ENCODE measurements at regions not wholly inside any gene's neighbourhood (a gene's known extent, or its start where the extent isn't known, plus 50 kb on each side); places are given as distances from the start of the nearest gene placed in this dataset.
"Not testable (repeated sequence)": the region's sequence is repeated elsewhere in the genome, so short reads cannot be mapped to it uniquely, and the experiment has no call there.

GRCh38 chr20:53891306-53891894 lies 179.0 kb downstream of the BCAS1 start:
- DNase-seq (ENCODE audit: low read depth) = no peak

DNA sequence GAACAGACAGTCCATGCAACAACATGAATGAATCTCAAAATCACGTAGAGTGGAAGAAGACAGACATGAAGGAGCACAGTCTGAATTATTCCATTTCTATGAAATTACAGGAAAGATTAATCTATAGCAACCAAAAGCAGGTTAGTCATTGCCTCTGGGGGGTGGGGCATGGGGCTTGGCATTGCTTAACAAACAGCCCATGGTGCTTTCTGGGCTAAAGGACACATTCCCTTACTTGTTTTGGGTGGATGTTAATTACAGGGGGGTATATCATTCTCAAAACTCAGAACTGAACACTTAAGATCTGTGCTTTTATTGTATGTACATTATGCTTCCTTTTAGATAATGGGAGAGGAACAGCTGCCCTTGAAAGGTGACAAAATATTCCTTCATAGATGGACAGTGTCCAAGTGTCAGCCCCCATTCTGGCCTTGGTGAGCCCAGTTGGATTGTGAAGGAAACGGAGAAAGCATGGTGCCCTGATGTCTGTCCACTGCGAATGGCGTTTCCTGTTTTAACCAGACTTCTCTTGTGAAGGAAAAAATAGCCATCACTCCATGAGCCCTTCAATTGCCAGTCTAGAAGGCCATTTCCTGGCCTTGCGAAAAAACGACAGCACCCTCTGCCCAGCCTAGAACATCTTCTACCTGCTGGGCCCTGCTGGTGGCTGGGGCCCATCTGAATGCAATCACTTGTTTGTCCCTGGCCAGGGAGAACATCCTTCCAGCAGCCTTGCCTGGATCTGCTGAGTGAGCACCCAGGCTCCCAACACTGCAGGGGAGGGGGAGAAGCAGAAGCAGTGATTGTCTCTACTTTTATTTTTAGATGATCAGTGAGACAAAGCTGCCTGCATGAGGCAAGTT lies 179.7 kb downstream of the BCAS1 start:
- DNase-seq (ENCODE audit: low read depth) = no peak

- DNase-seq (ENCODE audit: low read depth) = no peak
Measured at GRCh38 chr20:53889411-53890148, 180.8 kb downstream of the BCAS1 start.

GRCh38 chr20:53888951-53889350 lies 181.4 kb downstream of the BCAS1 start:
- DNase-seq (ENCODE audit: low read depth) = no peak

- DNase-seq (ENCODE audit: low read depth) = no peak
Measured at GRCh38 chr20:53888510-53888909, 181.9 kb downstream of the BCAS1 start.

- DNase-seq (ENCODE audit: low read depth) = no peak
Measured at GRCh38 chr20:53887973-53888372, 182.4 kb downstream of the BCAS1 start.

GRCh38 chr20:53884859-53885541 lies 185.4 kb downstream of the BCAS1 start:
- no peak for DNase-seq (ENCODE audit: low read depth)

- DNase-seq (ENCODE audit: low read depth) = peak; percentile 64
Measured at GRCh38 chr20:53883098-53883911, 187.1 kb downstream of the BCAS1 start.

DNA sequence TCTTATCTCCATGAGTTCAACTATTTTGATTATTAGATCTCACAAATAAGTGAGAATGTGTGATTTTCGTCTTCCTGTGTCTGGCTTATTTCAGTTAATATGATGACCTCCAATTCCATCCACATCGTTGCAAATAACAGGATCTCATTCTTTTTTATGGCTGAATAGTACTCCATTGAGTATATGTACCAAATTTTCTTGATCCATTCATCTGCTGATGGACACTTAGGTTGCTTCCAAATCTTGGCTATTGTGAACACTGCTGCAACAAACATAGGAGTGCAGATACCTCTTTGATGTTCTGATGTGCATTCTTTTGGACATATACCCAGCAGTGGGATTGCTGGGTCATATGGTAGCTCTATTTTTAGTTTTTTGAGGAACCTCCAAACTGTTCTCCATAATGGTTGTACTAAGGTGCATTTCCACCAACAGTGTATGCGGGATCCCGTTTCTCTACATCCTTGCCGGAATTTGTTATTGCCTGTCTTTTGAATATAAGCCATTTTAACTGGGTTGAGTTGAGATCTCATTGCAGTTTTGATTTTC lies 187.9 kb downstream of the BCAS1 start:
- DNase-seq (ENCODE audit: low read depth) = not testable (repeated sequence)

DNA sequence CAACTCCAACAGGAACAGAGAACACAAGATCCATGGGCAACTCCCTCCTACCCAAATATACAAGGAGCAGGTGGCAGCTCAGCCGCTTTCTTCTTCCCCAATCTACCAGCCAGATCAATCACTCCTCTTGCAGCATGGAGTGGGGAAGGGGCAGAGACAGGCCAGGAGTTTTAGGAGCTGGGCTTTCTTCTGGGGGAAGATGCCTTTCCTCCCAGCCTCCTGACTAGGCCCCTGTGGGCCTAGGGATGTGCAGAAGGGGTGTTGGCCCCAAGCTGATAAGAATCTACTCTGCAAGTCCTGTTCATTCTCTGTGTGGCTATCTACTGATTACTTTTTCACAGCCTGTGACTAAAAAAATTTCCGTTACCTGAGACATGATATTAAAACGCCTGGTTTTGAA lies 189.0 kb downstream of the BCAS1 start:
- DNase-seq (ENCODE audit: low read depth) = no peak

DNA sequence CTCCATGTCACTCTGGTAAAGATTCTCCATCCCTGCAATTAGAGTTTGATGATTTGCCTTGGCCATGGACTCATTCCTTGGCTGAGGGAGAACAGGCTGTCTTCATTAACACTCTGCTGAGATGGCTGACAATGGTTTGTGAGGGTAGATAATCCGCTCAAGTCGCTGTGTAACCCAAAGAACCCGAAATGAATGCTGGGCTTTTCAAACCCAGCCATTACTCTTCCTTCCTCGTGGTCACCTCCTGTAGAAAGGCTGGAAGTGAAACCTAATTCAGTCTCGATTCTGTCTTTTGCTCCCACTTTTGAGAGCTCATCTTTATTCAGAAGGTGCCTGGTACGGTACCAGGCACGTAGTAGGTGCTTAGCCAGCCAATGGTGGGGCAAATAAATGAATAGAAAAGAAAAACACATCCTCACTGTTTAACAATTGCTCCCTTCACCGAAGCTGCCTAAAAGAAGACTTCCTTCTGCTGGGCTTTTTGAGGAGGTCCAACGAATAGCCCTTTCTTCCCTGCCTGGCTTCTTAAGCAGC lies 190.2 kb downstream of the BCAS1 start:
- DNase-seq (ENCODE audit: low read depth) = no peak

DNA sequence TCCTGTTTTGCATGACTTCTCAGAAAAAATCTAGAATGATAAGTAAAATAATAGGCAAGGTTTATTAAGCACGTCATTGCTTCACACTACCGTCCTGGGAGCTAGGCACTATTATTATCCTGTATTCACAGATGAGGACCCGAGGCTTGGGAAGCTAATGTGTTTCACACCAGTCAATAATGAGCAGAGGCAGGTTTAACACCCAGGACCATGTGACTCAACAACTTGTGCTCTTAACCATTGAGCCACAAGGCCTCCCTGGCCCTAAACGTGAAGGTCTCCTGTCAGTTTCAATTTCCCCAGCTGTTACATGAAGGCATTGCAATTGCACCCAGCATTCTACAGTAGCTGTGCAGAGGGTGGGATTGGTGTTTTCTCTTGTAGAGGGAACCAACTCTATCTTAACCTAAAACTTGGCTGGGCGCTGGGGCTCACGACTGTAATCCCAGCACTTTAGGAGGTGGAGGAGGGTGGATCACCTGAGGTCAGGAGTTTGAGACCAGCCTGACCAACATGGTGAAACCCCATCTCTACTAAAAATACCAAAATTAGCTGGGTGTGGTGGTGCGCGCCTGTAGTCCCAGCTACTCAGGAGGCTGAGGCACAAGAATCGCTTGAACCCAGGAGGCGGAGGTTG lies 191.2 kb downstream of the BCAS1 start:
- DNase-seq (ENCODE audit: low read depth) = no peak

DNA sequence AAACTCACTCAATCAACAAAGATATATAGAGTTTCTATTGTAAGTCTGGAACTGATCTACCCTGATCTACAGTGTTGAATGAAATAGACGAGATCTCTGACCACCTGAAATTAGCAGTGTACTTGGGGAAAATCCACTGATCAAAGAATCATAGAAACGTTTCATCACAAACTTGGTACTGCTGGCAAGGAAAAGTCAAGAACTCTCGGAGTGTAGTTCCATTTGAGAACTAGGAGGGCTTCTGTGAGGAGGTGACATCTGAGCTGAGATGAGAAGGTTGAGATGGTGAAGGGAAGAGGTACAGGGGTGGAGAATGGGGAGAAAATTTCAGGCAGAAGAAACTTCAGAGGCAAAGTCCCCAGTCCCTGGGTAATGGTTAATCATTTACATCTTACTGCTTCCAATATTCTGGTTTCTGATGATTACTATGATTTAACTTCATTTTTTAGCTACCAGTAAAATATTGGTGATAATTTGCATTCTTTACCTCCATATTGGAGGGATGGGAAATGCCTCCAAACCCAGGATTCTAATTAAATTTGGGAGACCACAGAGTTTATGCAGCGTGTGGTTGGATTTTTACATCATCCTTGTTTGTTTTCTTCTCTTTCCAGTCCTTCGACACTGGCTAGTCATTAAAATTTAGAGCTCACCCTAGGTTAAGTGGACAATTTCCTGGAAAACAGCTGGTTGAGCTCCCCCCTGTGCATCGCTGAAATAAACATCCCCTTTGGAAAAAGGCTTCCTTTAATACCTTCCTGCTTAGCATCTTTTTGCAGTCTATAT lies 191.9 kb downstream of the BCAS1 start:
- DNase-seq (ENCODE audit: low read depth) = no peak

DNA sequence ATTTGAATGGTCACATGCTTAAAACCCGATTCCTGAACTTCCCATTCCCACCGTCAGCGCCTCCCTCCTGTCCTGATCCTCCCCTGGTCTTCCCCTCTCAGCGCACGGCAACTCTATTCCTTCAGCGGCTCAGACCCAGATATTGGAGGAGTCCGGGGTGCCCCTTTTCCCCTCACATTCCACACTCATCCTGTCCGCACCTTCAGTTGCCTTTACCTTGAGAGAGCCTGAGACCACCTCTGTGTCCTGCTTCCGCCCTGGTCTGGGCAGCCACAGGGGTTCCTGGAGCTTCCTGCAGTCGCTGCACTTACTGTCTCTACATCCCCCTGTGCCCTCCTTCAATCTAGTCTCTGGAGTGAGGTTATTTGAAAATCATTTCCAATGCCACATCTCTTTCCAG lies 193.4 kb downstream of the BCAS1 start:
- no peak for DNase-seq (ENCODE audit: low read depth)

DNA sequence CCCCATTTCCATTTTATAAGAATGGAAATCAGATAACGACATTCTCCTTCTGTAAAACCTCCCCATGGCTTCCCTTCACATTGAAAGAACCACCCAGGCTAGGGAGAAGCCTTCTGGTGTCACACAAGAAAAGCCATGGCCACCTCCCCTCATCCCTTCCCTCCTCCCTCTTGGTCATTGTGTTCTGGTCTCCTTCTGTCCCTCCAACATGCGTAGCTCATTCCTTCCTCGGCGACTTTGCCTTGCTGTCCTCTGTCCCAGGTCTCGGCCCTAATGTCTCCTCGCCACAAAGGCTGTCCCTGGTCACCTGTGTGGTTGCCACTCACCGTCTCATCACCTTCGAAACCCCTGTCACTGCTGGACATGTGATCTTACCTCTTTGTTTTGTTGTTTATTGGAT lies 193.9 kb downstream of the BCAS1 start:
- no peak for DNase-seq (ENCODE audit: low read depth)

- no peak for DNase-seq (ENCODE audit: low read depth)
Measured at GRCh38 chr20:53875452-53875851, 194.9 kb downstream of the BCAS1 start.

- DNase-seq (ENCODE audit: low read depth) = no peak
Measured at GRCh38 chr20:53874706-53875105, 195.7 kb downstream of the BCAS1 start.

GRCh38 chr20:53874104-53874503 lies 196.3 kb downstream of the BCAS1 start:
- no peak for DNase-seq (ENCODE audit: low read depth)

DNA sequence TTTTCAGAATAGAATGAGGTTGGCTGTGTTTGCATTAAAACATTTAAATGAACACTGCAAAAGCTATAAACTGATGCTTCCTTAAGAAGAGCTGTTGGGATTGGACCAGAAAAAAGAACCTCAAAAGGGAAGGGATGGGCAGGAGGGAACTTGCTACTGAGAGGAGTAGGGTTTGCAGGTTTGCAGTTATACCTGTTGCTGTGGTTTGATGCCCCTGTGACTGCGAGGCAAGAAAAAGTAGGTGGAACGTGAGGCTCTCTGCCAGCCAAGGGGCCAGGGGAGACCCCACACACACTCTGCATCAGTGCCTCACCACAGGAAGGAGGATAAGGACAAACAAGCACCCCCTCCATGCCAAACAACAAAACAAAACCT lies 197.2 kb downstream of the BCAS1 start:
- DNase-seq (ENCODE audit: low read depth) = no peak

Data from amniotic epithelial cell (primary cell).